HepG2 (cell line): ENCODE measurements at regions not wholly inside any gene's neighbourhood (a gene's known extent, or its start where the extent isn't known, plus 50 kb on each side); places are given as distances from the start of the nearest gene placed in this dataset.

Source experiments
- ATAC-seq: fragments of 200-7000 bp; cut with Tn5 transposase; 3 replicates; pipeline ENCODE4 v1.9.1; 2020; ENCODE audit warnings: mild to moderate bottlenecking, moderate library complexity
- BruUV-seq: library from RNA; stranded (reverse); fragments of 400-500 nt; replicated peaks from 2 replicates; lab custom pipeline; 2021; lab: Mats Ljungman, UMichigan
- CTCF ChIA-PET: fragments of 300-600 bp; formaldehyde crosslinking; extraction: SDS; loops from one replicate; lab custom pipeline; 2021; ENCODE audit warnings: low total read pairs, inconsistent platforms, low intra/inter-chr PET ratio; lab: Yijun Ruan, JAX
- POLR2A ChIA-PET: fragments of 350-600 bp; sonication (Branson Sonifier 250); formaldehyde crosslinking; loops from one replicate; lab custom pipeline; 2020; ENCODE audit warnings: antibody characterized with exemption, inconsistent platforms; lab: Yijun Ruan, JAX
- DNase-seq: peaks from one replicate; pipeline ENCODE4 v3.0.0-alpha.2; 2015; ENCODE audit warnings: low spot score
- FAIRE-seq: peaks from 3 replicates; lab custom pipeline; 2011; peaks lifted over from hg19 to GRCh38; lab: Jason Lieb, UNC
- H2AFZ ChIP-seq: one replicate; pipeline ENCODE4 v1.6.1; 2011; ENCODE audit warnings: low read length, inconsistent platforms
- H3K27ac ChIP-seq: fragments of 300-600 bp; 3 replicates; pipeline ENCODE4 v1.8.0; 2011; ENCODE audit warnings: mixed run types, mild to moderate bottlenecking, mixed read lengths, low read length, inconsistent platforms; ENCODE audit not compliant: insufficient read depth; ENCODE audit errors: extremely low read length
- H3K27me3 ChIP-seq, 2 experiments: fragments of 200-600 bp in 1 of 2; 2 replicates in 1 of 2; 3 replicates in 1 of 2; pipeline versions ENCODE4 v1.6.0 to v1.8.0; 2011; ENCODE audit warnings: low read length in 2 of 2, mild to moderate bottlenecking in 2 of 2, moderate library complexity in 2 of 2, inconsistent platforms in 1 of 2; ENCODE audit not compliant: insufficient read depth in 2 of 2, control insufficient read depth in 1 of 2
- H3K36me3 ChIP-seq, 2 experiments: fragments of 200-600 bp in 1 of 2; replicated peaks in 1 of 2; 2 replicates in 1 of 2; 3 replicates in 1 of 2; pipeline versions ENCODE4 v1.5.1 to v1.8.0; 2011; ENCODE audit warnings: low read length in 2 of 2, inconsistent platforms in 1 of 2; ENCODE audit not compliant: insufficient read depth in 2 of 2, control insufficient read depth in 1 of 2
- H3K4me1 ChIP-seq: 2 replicates; pipeline ENCODE4 v1.5.1; 2012; ENCODE audit warnings: low read length, inconsistent platforms; ENCODE audit not compliant: insufficient read depth
- H3K4me2 ChIP-seq: 2 replicates; pipeline ENCODE4 v1.6.0; 2011; ENCODE audit warnings: low read depth, low read length, inconsistent platforms
- H3K4me3 ChIP-seq, 3 experiments: fragments of 200-600 bp in 1 of 3; sonication (generic), shearing (Covaris generic) in 1 of 3; replicated peaks in 1 of 3; 2 replicates each; pipeline ENCODE4 v1.5.1; 2011 to 2016; ENCODE audit warnings: low read length in 3 of 3, inconsistent platforms in 2 of 3, low read depth in 2 of 3, mild to moderate bottlenecking in 2 of 3, control low read depth in 1 of 3, mixed read lengths in 1 of 3; ENCODE audit not compliant: insufficient read depth in 1 of 3
- H3K79me2 ChIP-seq: one replicate; pipeline ENCODE4 v1.6.1; 2011; ENCODE audit warnings: low read length, inconsistent platforms; ENCODE audit not compliant: insufficient read depth
- H3K9ac ChIP-seq: 2 replicates; pipeline ENCODE4 v1.6.0; 2011; ENCODE audit warnings: mild to moderate bottlenecking, low read depth, low read length, inconsistent platforms; ENCODE audit not compliant: insufficient read depth
- H3K9me3 ChIP-seq: 2 replicates; pipeline ENCODE4 v1.5.1; 2012; ENCODE audit warnings: mild to moderate bottlenecking, low read length
- H4K20me1 ChIP-seq: 2 replicates; pipeline ENCODE4 v1.6.0; 2011; ENCODE audit warnings: inconsistent platforms, mild to moderate bottlenecking, low read length, moderate library complexity; ENCODE audit not compliant: insufficient read depth
- AHR ChIP-seq: IDR thresholded peaks from 2 replicates; pipeline ENCODE4 v1.6.1; 2018; ENCODE audit warnings: missing genetic modification reagents, missing compliant biosample characterization
- CENPT ChIP-seq: sonication (generic); formaldehyde crosslinking; IDR thresholded peaks from 2 replicates; pipeline ENCODE4 v1.8.0; 2022; ENCODE audit warnings: low read depth, mild to moderate bottlenecking, moderate library complexity, missing genetic modification reagents
- EZH2 ChIP-seq: conservative IDR thresholded peaks from 2 replicates; pipeline ENCODE4 v1.6.1; 2012; ENCODE audit warnings: mild to moderate bottlenecking, low read depth, low read length, moderate library complexity
- GATAD1 ChIP-seq: IDR thresholded peaks from 2 replicates; pipeline ENCODE4 v1.6.1; 2016; ENCODE audit warnings: missing genetic modification reagents, missing compliant biosample characterization
- HNRNPH1 ChIP-seq: fragments of 200-400 bp; formaldehyde crosslinking; optimal IDR thresholded peaks from 2 replicates; pipeline ENCODE3; 2017; ENCODE audit warnings: mild to moderate bottlenecking, low read depth, low read length
- MBD4 ChIP-seq: IDR thresholded peaks from 2 replicates; pipeline ENCODE4 v1.6.1; 2012; ENCODE audit warnings: low read length, inconsistent platforms, borderline replicate concordance
- NR2F2 ChIP-seq: IDR thresholded peaks from 2 replicates; pipeline ENCODE4 v1.6.1; 2012; ENCODE audit warnings: low read depth, inconsistent platforms, borderline replicate concordance
- POGZ ChIP-seq: sonication (generic); formaldehyde crosslinking; IDR thresholded peaks from 2 replicates; pipeline ENCODE4 v1.4.0; 2020; ENCODE audit warnings: mild to moderate bottlenecking, missing genetic modification reagents
- REXO4 ChIP-seq: sonication (generic); formaldehyde crosslinking; IDR thresholded peaks from 2 replicates; pipeline ENCODE4 v1.8.0; 2022; ENCODE audit warnings: missing genetic modification reagents, mild to moderate bottlenecking, borderline replicate concordance
- TBP ChIP-seq: sonication (generic); formaldehyde crosslinking; IDR thresholded peaks from 2 replicates; pipeline ENCODE4 v1.5.0; 2020; ENCODE audit warnings: missing genetic modification reagents
- TMF1 ChIP-seq: sonication (generic); formaldehyde crosslinking; IDR thresholded peaks from 2 replicates; pipeline ENCODE4 v1.8.1; 2022; ENCODE audit warnings: low read depth, missing genetic modification reagents
- ZBTB21 ChIP-seq: sonication (generic); formaldehyde crosslinking; IDR thresholded peaks from 2 replicates; pipeline ENCODE4 v1.4.0; 2020; ENCODE audit warnings: missing genetic modification reagents
- ZBTB38 ChIP-seq: sonication (generic); formaldehyde crosslinking; IDR thresholded peaks from 2 replicates; pipeline ENCODE4 v1.5.1; 2020; ENCODE audit warnings: mild to moderate bottlenecking, missing genetic modification reagents
- ZMYM4 ChIP-seq: sonication (generic); formaldehyde crosslinking; IDR thresholded peaks from 2 replicates; pipeline ENCODE4 v1.8.1; 2023; ENCODE audit warnings: mild to moderate bottlenecking, missing genetic modification reagents
- ZNF225 ChIP-seq: sonication (generic); formaldehyde crosslinking; IDR thresholded peaks from 2 replicates; pipeline ENCODE4 v1.4.0; 2020; ENCODE audit warnings: mild to moderate bottlenecking, missing genetic modification reagents
- ZNF503 ChIP-seq: sonication (generic); formaldehyde crosslinking; IDR thresholded peaks from 2 replicates; pipeline ENCODE4 v1.4.0; 2020; ENCODE audit warnings: missing genetic modification reagents
- ZNF546 ChIP-seq: sonication (generic); formaldehyde crosslinking; conservative IDR thresholded peaks from 2 replicates; pipeline ENCODE4 v1.8.1; 2023; ENCODE audit warnings: mild to moderate bottlenecking, missing genetic modification reagents
- ZNF674 ChIP-seq: sonication (generic); formaldehyde crosslinking; IDR thresholded peaks from 2 replicates; pipeline ENCODE4 v1.5.0; 2020; ENCODE audit warnings: low read depth, mild to moderate bottlenecking, missing genetic modification reagents
- ZNF761 ChIP-seq: sonication (generic); formaldehyde crosslinking; conservative IDR thresholded peaks from 2 replicates; pipeline ENCODE4 v1.4.0; 2020; ENCODE audit warnings: mild to moderate bottlenecking, missing genetic modification reagents
- WGBS: methylation state at CpG from one replicate; pipeline ENCODE4 v1.1.6; 2017; ENCODE audit warnings: low lambda C conversion rate; 5-methylcytosine and 5-hydroxymethylcytosine counted together
- in situ Hi-C: cut with HindIII; loops from 2 replicates; pipeline ENCODE4 v1.10.0; 2017; ENCODE audit warnings: low pct_unique_long_range_greater_than_20kb; ENCODE audit not compliant: extremely low pct_ligation_motif_present
- intact Hi-C: fragments of 100-400 bp; cut with micrococcal nuclease; formaldehyde crosslinking; loops from one replicate; pipeline ENCODE4 v1.10.0; 2022; ENCODE audit not compliant: unreplicated experiment
- TF ChIP-seq, protein P1 (sequence below): sonication (generic); formaldehyde crosslinking; IDR thresholded peaks from 2 replicates; pipeline ENCODE4 v1.4.0; 2020; ENCODE audit warnings: missing genetic modification reagents

- Histone ChIP-seq H3K4me3 (no peak overlapping the region), H3K9ac (no peak overlapping the region), H4K20me1 (no peaks in the 10 kb centered on the region), H3K4me2 (no peak overlapping the region), H3K79me2 (no peaks in the 10 kb centered on the region), H3K9me3 (no peaks in the 10 kb centered on the region), H2AFZ (no peak overlapping the region), H3K36me3 (no peaks in the 10 kb centered on the region), H3K4me1 (no peaks in the 10 kb centered on the region), H3K27me3 (no peaks in the 10 kb centered on the region), H3K27ac (no peak overlapping the region)
- WGBS = 3% methylated on average over 3 of the region's 3 CpGs
- no TSS peak for BruUV-seq
- no peak for FAIRE-seq
- CTCF ChIA-PET = no interaction called here
- intact Hi-C loops (no loop called here), in situ Hi-C loops (no loop called here)
- no peak for TF ChIP-seq TMF1 (CRISPR knock-in tag)
- no peak for TF ChIP-seq EZH2
- TF ChIP-seq GATAD1 (CRISPR knock-in tag) = no peak
- no peak for TF ChIP-seq ZNF225 (CRISPR knock-in tag)
- TF ChIP-seq AHR = no peak
- TF ChIP-seq ZNF503 (CRISPR knock-in tag) = no peak
- TF ChIP-seq POGZ (CRISPR knock-in tag) = no peak
- no peak for TF ChIP-seq ZMYM4 (CRISPR knock-in tag)
- no peak for TF ChIP-seq ZBTB21 (CRISPR knock-in tag)
- no peak for TF ChIP-seq CENPT (CRISPR knock-in tag)
- TF ChIP-seq ZNF761 (CRISPR knock-in tag) = no peak
- TF ChIP-seq TBP = no peak
- TF ChIP-seq NR2F2 = no peak
- no peak for TF ChIP-seq ZNF546
- TF ChIP-seq, protein P1, sequence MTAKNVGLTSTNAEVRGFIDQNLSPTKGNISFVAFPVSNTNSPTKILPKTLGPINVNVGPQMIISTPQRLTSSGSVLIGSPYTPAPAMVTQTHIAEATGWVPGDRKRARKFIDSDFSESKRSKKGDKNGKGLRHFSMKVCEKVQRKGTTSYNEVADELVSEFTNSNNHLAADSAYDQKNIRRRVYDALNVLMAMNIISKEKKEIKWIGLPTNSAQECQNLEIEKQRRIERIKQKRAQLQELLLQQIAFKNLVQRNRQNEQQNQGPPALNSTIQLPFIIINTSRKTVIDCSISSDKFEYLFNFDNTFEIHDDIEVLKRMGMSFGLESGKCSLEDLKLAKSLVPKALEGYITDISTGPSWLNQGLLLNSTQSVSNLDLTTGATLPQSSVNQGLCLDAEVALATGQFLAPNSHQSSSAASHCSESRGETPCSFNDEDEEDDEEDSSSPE (CRISPR knock-in tag) = no peak
- TF ChIP-seq HNRNPH1 = no peak
- no peak for TF ChIP-seq MBD4
- no peak for TF ChIP-seq ZBTB38 (CRISPR knock-in tag)
- no peak for TF ChIP-seq REXO4 (CRISPR knock-in tag)
- no peak for TF ChIP-seq ZNF674 (CRISPR knock-in tag)
- POLR2A ChIA-PET = no interaction called here
- no peak for ATAC-seq
- no peak for DNase-seq
These were observed 741.3 kb upstream of the FZD8 start for GRCh38 chr10:36383349-36383748.
